ENCODE measurements at regions not wholly inside any gene's neighbourhood (a gene's known extent, or its start where the extent isn't known, plus 50 kb on each side); places are given as distances from the start of the nearest gene placed in this dataset.
A peak's percentile ranks its signal among the peaks of the same experiment; 100 is the strongest.

- no peak for DNase-seq
Observed at GRCh38 chr5:171607863-171608262, 177.8 kb upstream of the SMIM23 start.

- DNase-seq: no peak
Observed at GRCh38 chr5:171609806-171610452, 175.7 kb upstream of the SMIM23 start.

GRCh38 chr5:171610686-171611085 is 174.9 kb upstream of the SMIM23 start:
- DNase-seq: no peak

GRCh38 chr5:171612749-171613148 is 172.9 kb upstream of the SMIM23 start:
- no peak for DNase-seq

- DNase-seq: no peak
Observed at GRCh38 chr5:171614511-171614910, 171.1 kb upstream of the SMIM23 start.

GRCh38 chr5:171614971-171615653 is 170.5 kb upstream of the SMIM23 start:
- DNase-seq: no peak

GRCh38 chr5:171615705-171616640 is 169.6 kb upstream of the SMIM23 start:
- no peak for DNase-seq

GRCh38 chr5:171617266-171617665 is 168.4 kb upstream of the SMIM23 start:
- no peak for DNase-seq

GRCh38 chr5:171617817-171618591 is 167.6 kb upstream of the SMIM23 start:
- no peak for DNase-seq

- no peak for DNase-seq
Observed at GRCh38 chr5:171619196-171619595, 166.4 kb upstream of the SMIM23 start.

- no peak for DNase-seq
Observed at GRCh38 chr5:171619744-171620143, 165.9 kb upstream of the SMIM23 start.

GRCh38 chr5:171622010-171622409 is 163.6 kb upstream of the SMIM23 start:
- no peak for DNase-seq

- no peak for DNase-seq
Observed at GRCh38 chr5:171623107-171623506, 162.5 kb upstream of the SMIM23 start.

GRCh38 chr5:171623551-171624097 is 162.0 kb upstream of the SMIM23 start:
- peak; percentile 64 for DNase-seq

GRCh38 chr5:171624396-171624795 is 161.2 kb upstream of the SMIM23 start:
- DNase-seq: no peak

GRCh38 chr5:171625646-171626045 is 160.0 kb upstream of the SMIM23 start:
- DNase-seq: no peak

- no peak for DNase-seq
Observed at GRCh38 chr5:171627936-171628632, 157.5 kb upstream of the SMIM23 start.

- DNase-seq: no peak
Observed at GRCh38 chr5:171628633-171628974, 157.0 kb upstream of the SMIM23 start.

GRCh38 chr5:171629221-171629620 is 156.4 kb upstream of the SMIM23 start:
- no peak for DNase-seq

GRCh38 chr5:171629628-171630349 is 155.8 kb upstream of the SMIM23 start:
- DNase-seq: peak; percentile 4

GRCh38 chr5:171630350-171631065 is 155.1 kb upstream of the SMIM23 start:
- no peak for DNase-seq

All from NCI-H524 treated with DMSO at 0.1 percent for 48 hours (cell line).